HG03442 (cell line): ENCODE measurements at regions not wholly inside any gene's neighbourhood (a gene's known extent, or its start where the extent isn't known, plus 50 kb on each side); places are given as distances from the start of the nearest gene placed in this dataset.
"Not testable (repeated sequence)": the region's sequence is repeated elsewhere in the genome, so short reads cannot be mapped to it uniquely, and the experiment has no call there.

Experiments
- ATAC-seq: cut with Tn5 transposase; IDR thresholded peaks from one replicate; pipeline ENCODE4 v1.9.1; 2021; ENCODE audit warnings: mild to moderate bottlenecking, moderate library complexity; ENCODE audit not compliant: unreplicated experiment

- ATAC-seq, result no peak
Observed at GRCh38 chr6:141202626-141203025, 930.1 kb upstream of the GJE1 start.

DNA sequence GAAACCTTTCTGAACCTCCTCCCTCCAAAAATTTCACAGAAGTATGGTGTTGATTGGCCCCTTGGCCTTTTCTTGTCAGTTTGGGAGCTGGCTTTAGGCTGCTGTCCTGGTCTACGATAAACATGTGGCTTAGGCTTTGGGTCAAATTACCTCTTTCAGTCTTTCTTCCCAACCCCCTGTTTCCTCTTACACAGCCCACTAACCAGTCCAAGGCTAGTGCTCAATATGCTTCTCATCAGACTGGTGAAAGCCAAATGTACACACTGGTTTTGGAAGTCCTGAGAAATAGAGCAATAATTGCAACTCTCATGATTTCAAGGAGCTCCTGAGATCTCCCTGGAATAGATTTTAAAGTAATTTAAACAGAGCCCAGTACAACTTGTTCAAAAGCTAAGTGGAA is 933.7 kb upstream of the GJE1 start:
- ATAC-seq, result no peak

- ATAC-seq, result no peak
Observed at GRCh38 chr6:141195251-141195832, 937.4 kb upstream of the GJE1 start.

GRCh38 chr6:141183368-141183767 is 949.4 kb upstream of the GJE1 start:
- no peak for ATAC-seq

DNA sequence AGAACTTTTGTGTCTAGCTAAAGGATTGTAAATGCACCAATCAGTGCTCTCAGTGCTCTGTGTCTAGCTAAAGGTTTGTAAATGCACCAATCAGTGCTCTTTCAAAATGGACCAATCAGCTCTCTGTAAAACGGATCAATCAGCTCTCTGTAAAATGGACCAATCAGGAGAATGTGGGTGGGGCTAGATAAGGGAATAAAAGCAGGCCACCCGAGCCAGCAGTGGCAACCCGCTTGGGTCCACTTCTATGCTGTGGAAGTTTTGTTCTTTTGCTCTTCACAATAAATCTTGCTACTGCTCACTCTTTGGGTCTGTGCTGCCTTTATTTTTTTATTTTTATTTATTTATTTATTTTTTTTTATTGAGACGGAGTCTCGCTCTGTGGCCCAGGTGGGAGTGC is 957.3 kb upstream of the GJE1 start:
- ATAC-seq, result not testable (repeated sequence)

GRCh38 chr6:141174932-141175331 is 957.8 kb upstream of the GJE1 start:
- no peak for ATAC-seq

- no peak for ATAC-seq
Observed at GRCh38 chr6:141173529-141173928, 959.2 kb upstream of the GJE1 start.

DNA sequence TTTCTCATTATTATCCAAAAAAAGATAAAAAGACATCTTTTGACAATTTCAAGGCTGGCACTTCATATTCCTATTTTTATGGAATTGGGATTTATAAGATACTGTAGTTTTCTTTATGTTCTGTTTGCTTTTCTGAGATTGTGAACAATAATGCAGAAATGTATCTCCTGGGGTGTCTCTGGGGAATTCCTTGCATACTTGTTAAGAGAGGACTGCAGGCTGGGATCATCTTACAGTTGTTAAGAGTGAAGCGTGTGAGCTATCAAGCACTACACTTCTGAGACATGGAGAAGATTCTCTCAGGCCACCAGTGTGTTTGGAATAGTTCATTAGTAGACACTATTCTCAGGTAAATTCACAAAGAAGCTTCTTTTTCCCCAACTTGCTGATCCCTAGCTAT is 963.3 kb upstream of the GJE1 start:
- ATAC-seq, result no peak

DNA sequence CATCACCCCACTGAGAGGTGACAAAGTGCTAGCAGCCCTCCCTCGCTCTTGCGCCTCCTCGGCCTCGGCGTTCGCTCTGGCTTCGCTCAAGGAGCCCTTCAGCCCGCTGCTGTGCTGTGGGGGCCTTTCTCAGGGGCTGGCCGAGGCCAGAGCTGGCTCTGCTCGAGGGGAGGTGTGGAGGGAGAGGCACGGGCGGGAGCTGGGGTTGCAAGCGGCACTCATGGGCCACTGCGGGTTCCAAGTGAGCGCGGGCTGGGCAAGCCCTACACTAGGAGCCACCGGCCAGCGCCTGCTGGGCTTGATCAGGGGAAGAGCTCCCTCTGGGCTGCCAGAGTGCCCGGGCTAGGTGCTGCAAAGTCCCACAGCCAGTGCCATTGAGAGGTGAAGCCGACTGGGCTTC is 964.8 kb upstream of the GJE1 start:
- ATAC-seq, result no peak

DNA sequence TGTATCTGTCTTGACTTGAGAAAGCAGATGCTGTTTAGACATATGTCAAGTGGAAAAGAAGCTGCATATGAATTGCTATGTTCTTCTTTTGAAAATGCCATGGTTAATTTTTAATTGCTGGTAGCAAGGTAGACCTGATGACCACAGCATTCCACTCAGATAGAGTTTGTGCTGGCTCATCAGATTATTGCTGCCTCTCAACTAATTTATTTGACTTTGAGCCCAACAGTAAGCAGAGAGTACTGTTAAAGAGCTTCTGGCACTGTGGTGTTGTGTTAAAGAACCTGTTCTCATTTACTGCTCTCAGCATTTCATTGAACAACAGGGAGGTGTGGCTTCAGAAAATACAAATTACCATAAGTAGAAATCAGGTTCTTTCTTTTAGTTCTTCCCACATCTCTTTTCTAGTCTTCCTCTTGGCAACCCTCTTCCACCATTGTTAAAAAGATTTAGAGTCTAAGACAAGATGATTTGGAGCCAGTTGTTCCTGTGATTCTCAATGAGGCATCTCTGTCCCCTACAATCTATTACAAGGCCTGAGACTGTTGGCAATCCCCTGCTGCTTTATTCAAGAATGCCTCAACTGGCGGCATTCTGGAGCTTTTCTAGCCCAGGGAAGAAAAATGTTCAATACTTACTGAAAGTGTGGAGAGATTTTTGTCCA is 967.6 kb upstream of the GJE1 start:
- no peak for ATAC-seq

- ATAC-seq, result no peak
Observed at GRCh38 chr6:141164042-141164743, 968.5 kb upstream of the GJE1 start.

DNA sequence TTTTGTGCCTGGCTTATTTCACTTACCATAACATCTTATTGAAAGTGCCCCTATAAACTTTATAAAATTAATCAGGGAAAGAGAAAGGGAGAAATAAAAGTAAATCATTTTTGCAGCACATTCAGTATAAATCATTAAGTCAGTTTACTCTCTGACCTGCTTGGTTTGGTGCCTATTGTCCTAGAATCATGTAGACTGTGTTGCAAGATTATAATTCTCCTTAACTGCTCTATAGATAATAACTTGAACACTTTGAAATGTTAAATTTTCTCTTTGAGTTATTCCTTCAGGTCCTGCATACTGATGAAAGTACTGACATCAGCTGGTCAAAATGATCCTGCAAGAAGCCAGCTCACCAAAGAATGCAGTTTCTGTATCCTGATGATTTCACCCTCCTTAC is 969.6 kb upstream of the GJE1 start:
- ATAC-seq, result no peak

DNA sequence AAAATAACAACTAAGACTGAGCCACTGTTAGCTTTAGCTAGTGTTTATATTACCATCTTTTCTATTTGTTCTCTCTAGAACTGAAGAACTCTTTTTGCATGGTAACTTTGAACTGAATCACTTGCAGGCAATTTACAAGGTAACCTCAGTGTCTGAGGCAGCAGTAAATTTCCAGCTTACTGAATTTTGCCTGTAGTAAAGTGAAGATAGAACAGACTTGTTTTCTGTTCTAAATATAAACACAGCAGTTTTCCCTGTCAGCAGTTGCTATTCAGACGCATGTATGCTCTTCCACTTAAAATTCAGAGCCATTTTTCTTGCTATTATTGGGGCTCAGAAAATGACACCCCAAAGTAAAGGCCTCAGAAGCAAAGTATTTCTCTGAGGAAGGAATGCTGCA is 974.0 kb upstream of the GJE1 start:
- ATAC-seq, result no peak

GRCh38 chr6:141153563-141153962 is 979.2 kb upstream of the GJE1 start:
- no peak for ATAC-seq

DNA sequence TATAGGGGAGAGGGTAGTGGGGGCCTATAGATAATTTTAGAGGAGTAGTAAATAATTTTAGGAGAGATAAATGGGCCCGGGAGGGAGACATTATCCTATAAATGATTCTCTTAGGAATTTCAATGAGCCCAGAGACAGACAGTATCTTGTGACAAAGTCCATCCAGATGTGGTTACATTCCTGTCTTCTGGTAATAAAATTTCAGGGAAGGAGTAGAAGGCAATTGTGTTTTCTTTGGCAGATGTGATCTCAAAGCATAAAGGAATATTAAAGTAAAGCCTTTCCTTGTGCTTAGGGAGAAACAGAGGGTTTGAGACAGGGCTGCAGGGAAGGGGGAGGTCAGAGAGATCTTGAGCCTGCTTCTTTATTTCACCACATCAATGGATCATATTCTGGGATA is 979.8 kb upstream of the GJE1 start:
- no peak for ATAC-seq

GRCh38 chr6:141151710-141152417 is 980.9 kb upstream of the GJE1 start:
- ATAC-seq, result no peak

- no peak for ATAC-seq
Observed at GRCh38 chr6:141141870-141142269, 990.9 kb upstream of the GJE1 start.

- ATAC-seq, result no peak
Observed at GRCh38 chr6:141140905-141141304, 991.8 kb upstream of the GJE1 start.

- no peak for ATAC-seq
Observed at GRCh38 chr6:141139461-141139860, 993.3 kb upstream of the GJE1 start.

DNA sequence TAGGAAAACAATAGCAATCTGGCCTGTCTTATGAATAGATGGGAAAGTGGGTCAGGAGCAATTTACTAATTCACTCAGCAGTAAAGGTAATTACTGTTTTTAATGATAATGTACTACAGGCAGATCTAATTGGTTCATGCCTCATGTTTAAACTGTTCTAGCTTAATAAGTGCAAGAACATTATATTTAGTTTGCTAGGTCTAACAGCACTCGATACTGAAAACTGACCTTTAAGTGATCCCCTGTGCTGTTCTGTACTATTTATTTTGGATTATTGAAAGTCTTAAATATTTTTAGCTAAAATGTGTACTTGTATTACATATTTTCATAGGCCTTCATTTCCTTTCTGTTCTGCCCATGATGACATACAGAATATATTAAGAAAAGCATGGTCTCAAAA is 998.0 kb upstream of the GJE1 start:
- ATAC-seq, result no peak

DNA sequence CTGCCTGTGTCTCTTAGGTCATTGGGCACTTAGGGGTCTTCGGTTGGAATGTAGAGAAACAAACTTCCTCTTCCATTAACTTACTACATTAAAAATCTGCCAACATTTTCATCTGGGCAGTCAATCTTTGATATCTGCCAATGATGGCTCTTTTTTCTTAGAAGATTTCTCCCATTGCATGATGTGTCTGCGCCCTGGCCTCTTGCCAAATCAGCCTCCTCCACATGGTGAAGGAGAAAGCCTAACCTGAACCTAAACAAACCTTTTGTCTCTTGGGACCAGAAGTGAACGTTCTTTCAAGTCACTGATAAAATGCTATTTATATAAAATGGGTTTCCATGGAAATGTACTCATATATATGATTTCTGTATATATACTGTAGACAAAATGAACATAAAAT is 998.9 kb upstream of the GJE1 start:
- no peak for ATAC-seq

- ATAC-seq, result no peak
Observed at GRCh38 chr6:141133346-141133745, 999.4 kb upstream of the GJE1 start.
